ENCODE measurements at regions not wholly inside any gene's neighbourhood (a gene's known extent, or its start where the extent isn't known, plus 50 kb on each side); places are given as distances from the start of the nearest gene placed in this dataset.

GRCh38 chr5:5979377-5979760 lies 399.0 kb downstream of the MED10 start:
- no peak for TF ChIP-seq CTCF (IDR thresholded peaks at IDR 0.05)
- TF ChIP-seq POLR2A (IDR thresholded peaks at IDR 0.05), result no peak
